Activated T-helper 1 cell treated with Interleukin-2 at 50 U/mL for 16 hours (primary cell): ENCODE measurements at regions not wholly inside any gene's neighbourhood (a gene's known extent, or its start where the extent isn't known, plus 50 kb on each side); places are given as distances from the start of the nearest gene placed in this dataset.
"Not testable (repeated sequence)": the region's sequence is repeated elsewhere in the genome, so short reads cannot be mapped to it uniquely, and the experiment has no call there.

Experiments used
- DNase-seq: peaks from one replicate; pipeline ENCODE4 v3.0.0-alpha.2; 2020; ENCODE audit warnings: low read depth

DNA sequence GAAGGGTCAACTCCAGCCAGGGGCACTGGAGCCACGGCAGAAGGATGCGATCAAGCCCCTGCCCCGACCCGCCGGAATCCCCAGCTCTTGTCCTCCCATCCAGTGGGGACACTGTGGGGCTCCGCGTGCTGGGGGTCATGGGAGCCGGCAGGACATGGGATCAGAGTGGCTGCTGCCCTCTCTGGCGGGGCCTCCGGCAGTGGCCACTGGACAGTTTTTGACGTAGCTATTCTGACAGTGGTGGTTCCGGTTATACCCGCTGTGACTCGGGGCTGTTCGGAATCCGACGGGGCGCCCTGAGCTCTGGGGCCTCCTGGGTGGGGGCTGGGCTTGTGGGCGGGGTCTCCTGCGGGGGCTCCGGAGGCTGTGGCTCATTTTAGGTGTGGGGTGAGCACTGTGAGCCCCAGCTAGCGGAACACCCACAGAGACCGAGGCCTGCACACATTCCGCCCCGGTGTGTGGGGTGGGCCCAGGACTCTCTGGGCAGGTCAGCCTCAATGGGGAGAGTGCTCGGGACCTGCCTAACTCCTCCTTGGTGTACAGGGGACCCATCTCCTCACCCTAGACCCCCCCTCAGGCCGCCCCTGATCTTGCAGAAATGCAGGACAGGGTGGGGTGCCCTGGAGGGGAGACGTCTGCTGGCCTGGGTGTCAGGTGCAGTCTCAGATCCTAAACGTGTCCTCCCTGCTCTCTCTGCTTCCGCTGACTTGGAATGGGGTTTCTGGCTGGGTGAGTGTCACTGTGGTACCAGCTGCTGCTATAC lies 374.2 kb downstream of the TMEM121 start:
- no peak for DNase-seq

DNA sequence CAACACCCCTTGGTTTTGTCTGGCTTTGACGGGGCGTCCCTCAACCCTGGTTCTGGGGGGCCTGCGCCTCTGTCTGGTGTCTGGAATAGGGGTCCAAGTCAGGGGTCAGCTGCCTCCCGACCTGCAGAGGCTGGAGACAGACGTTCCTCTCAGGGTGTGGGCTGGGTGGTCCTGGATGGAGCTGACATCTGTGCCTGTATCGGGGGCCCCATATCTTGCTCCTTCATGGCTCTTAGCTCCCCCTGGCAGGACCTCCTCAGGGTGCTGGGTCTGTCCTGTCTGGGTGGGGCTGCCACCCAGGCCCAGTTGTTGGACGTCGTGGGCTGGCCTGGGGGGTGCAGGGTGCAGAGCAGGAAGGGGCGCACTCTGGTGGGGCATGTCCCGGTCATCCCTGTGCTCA lies 374.8 kb downstream of the TMEM121 start:
- DNase-seq = no peak

DNA sequence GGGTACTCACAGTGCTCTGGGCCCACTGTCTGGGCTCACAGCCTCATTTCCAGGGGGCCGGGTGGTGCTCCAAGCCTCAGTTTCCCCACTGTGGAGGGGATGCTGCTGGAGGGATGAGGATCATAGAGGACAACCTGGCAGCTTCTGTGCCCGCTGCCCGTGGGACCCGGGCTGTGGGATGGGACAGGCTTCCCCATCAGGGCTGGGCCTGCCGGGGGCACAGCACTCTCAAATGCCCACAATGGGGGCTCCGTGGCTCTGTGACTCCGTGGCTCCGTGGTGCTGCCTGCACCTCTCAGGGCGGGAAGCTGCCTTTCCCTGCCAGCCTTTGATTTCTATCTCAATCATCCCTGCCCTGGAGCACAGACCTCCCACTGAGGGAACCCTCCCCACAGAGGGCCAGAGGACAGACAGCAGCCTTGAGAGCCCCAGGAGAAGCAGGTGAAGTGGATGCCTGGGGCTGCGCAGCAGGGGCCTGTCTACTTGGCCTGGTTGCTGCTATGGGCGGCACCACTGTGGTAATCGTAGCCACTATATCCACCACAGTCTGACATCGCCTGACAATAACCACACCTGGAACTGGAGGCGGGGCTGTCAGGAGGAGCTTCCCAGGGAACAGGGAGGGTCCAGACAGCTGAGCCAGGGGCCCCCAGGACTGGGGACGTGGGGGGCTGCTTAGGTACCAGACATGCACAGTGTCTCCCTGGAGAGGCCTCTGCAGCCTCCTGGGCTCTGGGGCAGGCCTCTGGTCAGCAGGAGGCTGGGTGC lies 375.9 kb downstream of the TMEM121 start:
- DNase-seq = no peak

DNA sequence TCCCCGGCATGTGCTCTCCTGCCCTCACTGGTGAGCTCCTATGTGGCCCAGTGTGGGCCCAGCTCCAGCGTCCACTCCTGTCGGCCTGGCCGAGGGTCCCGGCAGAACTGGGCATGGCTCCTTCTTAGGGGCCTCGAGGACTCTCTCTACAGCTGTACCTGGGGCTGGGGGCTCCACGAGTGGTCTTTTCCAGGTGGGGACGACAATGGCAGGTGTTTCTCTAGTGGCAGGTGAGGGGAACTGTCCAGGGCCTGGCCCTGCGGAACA lies 376.4 kb downstream of the TMEM121 start:
- DNase-seq = not testable (repeated sequence)

DNA sequence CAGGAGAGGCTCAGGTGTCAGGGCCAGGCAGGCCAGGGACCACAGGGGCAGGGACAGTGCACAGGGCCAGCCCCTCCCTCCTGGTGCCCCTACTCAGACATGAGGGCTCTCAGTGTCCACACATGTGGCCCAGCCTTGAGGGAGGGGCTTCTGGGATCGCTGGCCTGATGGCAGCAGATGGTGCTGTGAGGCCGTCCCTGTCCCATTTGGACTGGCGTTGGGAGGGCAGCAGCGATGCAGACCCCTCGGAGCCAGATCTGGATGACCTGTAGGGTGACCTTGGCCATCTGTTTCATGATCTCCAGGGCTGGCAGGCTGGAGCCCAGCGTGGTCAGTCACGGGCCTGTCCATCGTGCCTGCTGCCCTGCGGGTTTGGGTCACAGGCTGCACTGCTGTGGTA lies 377.6 kb downstream of the TMEM121 start:
- no peak for DNase-seq

DNA sequence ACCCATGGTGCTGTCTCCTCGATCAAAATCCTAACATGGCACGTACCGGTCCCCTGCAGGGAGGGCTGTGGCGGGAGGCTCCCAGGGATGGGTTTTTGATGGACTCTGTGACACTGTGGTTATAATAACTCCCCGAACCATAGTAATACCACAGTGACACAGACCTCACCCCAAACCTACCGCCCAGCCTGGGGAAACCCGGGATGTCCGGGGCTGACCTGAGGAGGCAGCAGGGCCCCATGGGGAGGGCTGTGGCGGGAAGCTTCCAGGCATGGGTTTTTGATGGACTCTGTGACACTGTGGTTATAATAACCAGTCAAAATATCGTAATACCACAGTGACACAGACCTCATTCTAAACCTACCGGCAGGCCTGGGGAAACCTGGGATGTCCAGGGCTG lies 378.0 kb downstream of the TMEM121 start:
- no peak for DNase-seq

DNA sequence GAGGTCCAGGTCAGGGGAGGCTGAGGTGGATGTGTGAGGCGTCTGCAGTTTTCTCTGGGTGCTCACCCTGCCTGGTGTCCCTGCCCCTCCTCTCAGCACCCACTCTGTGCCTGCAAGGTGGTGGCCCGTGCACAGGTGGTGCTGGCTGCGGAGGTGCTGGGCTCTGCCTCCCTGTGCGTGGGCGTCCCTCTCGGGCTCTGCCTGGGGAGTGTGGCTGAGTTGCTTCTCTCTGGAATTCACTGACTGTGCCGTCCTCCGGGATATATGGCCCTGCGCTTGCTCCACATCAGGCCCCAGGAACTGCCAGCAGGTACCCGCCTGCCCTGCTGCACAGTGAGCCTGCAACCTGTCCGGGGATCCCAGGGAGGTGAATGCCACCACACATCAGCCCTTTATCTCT lies 379.1 kb downstream of the TMEM121 start:
- DNase-seq = no peak

DNA sequence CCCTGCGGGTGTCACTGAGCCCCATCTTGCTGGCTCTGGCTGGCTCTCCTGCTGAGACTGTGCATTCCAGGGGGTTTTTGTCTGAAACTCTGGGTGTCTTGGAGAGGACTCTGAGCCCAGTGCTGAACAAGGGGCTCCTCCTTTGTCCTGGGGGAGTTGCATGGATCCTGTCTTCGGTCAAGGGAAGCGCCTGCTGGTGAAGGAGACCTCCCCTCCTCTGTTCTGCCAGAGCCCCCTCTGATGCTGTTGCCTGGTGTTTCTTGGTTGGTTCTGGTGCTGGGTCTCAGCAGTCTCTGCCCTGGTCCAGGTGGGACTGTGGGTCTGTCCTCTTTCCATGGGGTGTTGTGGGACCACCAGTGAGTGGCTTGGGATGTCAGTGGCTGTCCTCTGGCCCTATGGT lies 380.9 kb downstream of the TMEM121 start:
- no peak for DNase-seq

DNA sequence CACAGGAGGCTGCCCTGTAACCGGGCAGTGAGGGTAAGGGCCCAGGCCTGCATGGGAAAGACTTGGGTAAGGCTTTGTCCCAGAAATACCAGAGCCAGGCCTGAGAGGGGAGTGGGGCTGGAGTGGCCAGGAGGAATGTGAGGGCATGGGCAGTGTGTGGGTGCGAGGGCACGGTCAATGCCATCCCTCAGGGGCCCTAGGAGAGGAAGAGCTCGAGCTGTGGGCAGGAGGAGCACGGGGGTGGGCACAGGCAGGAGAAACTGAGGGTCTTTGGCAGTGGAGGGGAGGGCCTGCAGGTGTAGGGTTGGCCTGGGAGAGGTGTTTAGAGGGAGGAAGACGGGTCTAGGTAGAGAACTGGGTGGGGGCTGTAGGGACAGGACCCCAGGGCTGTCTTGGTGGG lies 381.6 kb downstream of the TMEM121 start:
- no peak for DNase-seq

DNA sequence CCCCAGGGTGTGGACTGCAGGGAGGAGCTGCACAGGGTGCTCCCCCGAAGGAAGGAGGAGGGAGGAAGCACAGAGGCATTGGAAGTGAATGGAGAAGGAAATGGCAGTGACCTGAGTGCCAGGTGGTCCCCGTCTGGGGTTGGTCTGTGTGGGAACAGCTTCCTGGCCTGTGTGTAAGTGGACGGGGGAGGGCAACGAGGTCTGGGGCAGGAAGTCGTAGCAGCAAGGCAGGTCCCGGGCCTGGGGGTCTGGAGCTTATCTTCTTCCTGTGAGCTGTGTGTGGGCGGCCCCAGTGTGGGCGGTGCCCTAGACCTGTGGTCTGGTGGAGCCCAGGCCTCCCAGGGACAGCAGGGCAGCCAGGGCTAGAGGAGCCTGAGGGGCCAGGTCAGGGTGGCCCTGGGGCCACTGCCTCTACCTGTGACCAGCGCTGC lies 382.1 kb downstream of the TMEM121 start:
- DNase-seq = no peak

DNA sequence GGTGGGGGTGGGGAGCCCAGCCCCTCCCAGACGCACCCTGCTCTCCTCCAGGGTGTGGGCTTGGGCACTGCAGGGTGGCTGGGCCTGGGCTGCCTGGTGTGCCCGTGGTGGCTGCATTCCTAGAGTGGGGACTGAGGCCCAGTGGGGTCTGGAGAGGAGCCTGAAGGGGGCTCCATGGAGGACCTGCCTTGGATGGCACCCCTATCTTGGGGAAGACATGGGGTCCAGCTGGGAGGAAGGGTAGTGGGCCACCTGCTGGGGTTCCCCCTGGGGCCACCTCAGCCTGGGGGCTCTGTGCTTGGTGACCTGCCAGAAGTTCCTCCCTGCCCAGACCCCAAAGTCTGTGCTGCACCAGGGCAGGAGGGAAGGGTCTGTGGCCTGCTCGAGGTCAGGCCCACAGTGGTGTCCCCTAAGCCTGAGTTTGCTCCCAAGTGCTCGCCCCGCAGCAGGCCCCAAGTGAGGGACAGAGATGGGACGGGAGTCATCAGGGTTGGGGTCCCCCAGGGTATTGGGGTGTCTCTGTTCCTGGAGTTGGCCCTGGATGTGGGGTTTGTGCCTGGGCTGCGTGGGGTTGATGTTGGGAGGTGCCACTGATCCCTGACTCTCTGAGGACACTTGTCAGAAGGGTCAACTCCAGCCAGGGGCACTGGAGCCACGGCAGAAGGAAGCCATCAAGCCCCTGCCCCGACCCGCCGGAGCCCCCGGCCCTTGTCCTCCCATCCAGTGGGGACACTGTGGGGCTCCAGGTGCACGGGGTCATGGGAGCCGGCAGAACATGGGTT lies 382.9 kb downstream of the TMEM121 start:
- no peak for DNase-seq

DNA sequence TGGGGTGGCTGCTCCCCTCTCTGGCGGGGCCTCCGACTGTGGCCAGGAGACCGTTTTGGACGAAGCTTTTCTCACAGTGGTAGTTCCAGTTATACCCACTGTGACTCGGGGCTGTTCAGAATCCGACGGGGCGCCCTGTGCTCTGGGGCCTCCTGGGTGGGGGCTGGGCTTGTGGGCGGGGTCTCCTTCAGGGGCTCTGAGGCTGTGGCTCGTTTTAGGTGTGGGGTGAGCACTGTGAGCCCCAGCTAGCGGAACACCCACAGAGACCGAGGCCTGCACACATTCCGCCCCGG lies 383.4 kb downstream of the TMEM121 start:
- DNase-seq = not testable (repeated sequence)

DNA sequence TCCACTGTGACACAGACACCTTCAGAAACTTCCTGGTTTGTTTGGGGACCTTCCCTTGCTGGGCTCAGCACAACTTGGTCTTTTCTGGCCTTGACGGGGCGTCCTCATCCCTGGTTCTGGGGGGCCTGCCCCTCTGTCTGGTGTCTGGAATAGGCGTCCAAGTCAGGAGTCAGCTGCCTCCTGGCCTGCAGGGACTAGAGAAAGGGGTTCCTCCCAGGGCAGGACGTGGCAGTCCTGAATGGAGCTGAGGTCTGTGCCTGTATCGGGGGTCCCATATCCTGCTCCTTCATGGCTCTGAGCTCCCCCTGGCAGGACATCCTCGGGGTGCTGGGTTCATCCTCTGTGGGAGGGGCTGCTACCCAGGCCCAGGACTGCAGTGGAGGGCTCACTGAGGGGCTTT lies 384.0 kb downstream of the TMEM121 start:
- no peak for DNase-seq

DNA sequence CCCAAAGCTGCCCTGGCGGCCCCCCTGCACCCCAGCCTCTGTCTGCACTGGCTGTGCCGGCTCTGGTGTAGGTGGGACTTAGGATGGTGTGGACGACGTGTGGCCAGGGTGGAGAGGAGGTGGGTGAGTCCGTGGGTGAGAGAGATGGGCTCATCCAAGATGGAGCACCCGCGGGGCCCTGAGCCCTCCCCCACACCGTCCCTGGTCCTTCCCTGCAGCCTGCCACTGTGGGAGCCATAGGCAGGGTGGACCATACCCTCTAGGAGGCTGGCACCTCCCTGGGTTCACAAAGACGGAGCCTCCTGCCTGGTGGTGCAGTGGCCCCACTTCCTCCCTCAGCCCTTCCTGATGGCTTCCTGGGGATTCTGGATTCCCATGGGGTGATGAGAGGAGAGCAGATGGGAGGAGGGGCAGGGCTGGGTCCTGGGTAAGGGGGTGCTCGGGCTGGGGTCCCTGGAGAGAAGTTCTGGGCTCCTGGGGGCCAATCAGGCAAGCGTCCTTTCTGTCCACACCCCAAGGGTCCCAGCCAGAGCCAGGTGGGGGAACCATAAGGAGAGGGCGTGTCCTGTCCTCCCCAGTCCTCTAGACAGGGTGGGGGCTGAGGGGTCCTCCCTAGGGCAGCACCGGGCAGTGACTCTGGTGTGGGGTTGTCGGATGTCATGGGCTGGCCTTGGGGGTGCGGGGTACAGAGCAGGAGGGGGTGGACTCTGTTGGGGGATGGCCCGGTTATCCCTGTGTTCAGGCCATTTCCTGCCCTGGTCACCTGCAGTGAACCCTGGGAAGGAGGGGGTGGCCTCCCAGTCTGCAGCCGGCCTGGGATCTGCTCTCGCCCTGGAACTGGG lies 384.8 kb downstream of the TMEM121 start:
- DNase-seq = no peak

DNA sequence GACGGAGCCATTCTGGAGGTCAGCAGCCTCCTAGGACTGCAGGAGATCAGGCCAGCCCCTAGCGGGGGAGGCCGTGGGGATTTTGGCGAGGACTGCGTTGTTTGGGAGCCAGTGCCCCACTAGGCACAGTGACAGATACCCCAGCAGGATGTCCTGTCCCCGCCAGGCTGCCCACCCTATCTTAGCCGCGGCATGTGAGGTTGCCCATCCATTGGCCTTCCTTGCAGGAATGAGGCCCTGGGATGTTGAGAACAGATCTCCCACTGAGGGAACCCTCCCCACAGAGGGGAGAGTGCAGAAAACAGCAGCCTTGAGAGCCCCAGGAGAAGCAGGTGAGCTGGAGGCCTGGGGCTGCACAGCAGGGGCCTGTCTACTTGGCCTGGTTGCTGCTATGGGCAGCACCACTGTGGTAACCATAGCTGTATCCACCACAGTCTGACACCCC lies 385.5 kb downstream of the TMEM121 start:
- not testable (repeated sequence) for DNase-seq

DNA sequence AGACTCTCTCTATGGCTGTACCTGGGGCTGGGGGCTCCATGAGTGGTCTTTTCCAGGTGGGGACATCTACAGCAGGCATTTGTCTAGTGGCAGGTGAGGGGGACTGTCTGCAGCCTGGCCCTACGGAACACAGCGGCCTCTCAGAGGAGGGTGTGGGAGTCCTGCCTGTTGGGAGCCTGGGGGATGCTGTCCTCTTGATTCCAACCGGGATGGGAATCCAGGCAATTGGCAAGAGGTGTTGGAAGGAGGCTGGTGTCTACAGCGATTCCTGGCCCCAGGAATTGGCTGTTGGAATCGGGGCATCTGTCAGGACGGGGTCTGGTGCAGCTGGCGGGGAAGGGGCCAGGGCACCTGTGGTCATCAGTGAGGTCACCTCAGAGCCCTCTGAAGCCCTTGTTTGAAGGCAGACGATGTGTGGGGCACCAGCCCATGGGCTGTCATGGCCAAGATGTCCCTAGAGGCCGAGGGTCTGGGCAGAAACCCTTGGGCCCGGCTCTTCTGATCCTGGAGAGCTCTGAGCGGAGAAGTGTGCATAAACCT lies 386.3 kb downstream of the TMEM121 start:
- no peak for DNase-seq

DNA sequence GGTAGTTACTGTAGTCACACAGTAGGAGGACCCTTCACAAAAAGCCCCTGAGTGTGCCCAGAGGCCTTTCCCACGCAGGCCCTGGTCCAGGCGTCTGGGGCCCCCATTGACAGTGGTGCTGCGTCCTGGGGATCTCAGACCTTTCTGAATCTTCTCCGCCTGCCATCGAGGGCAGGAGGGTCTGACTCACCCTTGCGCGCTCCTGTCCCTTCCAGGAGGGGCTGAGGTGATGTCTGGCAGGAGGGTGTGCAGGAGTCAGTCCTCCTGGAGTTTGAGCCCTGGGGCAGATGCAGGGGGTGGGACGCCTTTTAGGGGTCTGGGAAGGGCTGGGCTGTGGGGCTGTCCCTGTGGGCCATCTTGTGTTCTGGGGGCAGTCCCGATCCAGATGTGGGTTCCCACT lies 386.8 kb downstream of the TMEM121 start:
- DNase-seq = no peak

DNA sequence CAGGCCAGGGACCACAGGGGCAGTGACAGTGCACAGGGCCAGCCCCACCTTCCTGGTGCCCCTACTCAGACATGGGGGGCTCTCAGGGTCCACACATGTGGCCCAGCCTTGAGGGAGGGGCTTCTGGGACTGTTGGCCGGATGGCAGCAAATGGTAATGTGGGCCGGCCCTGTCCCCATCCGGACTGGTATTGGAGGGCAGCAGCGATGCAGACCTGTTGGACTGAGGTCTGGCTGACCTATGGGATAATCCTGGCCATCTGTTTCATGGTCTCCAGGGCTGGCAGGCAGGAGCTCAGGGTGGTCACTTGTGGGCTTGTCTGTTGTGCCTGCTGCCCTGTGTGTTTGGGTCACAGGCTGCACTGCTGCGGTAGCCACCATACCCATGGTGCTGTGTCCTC lies 387.5 kb downstream of the TMEM121 start:
- DNase-seq = no peak

DNA sequence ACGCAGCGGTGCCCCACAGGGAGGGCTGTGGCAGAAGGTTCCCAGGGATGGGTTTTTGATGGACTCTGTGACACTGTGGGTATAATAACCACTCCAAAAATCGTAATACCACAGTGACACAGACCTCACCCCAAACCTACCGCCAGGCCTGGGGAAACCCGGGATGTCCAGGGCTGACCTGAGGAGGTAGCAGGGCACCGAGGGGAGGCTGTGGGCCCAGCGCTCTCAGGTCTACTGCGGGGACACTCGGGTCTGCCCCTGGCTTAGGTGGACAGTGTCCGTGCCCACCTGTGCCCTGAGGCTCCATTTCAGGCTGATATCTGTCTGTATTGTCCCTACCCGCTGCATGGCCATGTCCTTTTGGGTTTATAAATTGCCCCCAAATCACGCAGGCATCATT lies 387.9 kb downstream of the TMEM121 start:
- DNase-seq = not testable (repeated sequence)

DNA sequence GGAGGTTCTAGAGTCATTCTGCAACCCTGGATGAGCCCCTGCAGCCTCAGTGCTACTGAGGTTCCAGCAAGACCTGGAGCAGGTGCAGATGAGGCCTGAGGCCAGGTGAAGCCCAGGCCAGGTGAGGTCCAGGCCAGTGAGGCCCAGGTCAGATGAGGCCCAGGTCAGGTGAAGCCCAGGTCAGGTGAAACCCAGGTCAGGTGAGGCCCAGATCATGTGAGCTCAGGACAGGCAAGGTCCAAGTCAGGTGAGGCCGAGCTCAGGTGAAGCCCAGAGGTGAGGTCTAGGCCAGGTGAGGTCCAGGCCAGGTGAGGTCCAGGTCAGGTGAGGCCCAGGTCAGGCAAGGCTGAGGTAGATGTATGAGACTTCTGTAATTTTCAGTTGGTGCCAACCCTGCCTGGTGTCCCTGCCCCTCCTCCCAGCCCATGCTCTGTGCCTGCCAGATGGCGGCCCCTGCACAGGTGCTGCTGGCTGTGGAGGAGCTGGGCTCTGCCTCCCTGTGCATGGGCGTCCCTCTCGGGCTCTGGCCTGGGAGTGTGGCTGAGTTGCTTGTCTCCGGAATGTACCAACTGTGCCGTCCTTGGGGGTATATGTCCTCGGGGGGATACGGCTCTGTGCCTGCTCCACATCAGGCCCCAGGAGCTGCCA lies 388.5 kb downstream of the TMEM121 start:
- no peak for DNase-seq

DNA sequence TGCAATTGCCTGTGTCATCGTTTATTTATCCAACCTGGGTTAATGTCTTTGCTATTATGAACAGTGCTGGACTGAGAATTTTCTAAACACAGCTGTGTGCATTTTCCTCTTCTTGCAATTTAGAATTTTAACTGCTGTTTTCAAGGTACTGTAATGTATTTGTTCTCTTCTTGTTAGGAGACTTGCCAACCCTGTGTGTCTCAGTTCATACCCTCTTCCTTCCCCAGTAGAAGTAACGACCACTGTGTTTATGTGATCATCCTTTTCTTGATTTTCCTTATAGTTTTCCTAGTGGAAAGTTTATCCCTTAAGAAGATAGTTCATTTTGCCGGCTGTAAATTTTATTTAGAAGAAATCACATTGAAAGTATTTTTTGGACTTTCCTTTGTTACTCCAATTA lies 389.2 kb downstream of the TMEM121 start:
- not testable (repeated sequence) for DNase-seq
